Erythroblast (primary cell): ENCODE measurements at regions not wholly inside any gene's neighbourhood (a gene's known extent, or its start where the extent isn't known, plus 50 kb on each side); places are given as distances from the start of the nearest gene placed in this dataset.

Source experiments
- GATA1 ChIP-seq: IDR thresholded peaks from 2 replicates; pipeline ENCODE4 v1.6.1; 2011; ENCODE audit warnings: low read depth, mild to moderate bottlenecking, control low read depth, low read length, moderate library complexity
- POLR2A ChIP-seq: IDR thresholded peaks from 2 replicates; pipeline ENCODE4 v1.6.1; 2011; ENCODE audit warnings: mild to moderate bottlenecking, low read length

- no peak for TF ChIP-seq POLR2A
- no peak for TF ChIP-seq GATA1
Measured at GRCh38 chr5:156015137-156015536, 311.8 kb upstream of the SGCD start.
